ENCODE measurements at regions not wholly inside any gene's neighbourhood (a gene's known extent, or its start where the extent isn't known, plus 50 kb on each side); places are given as distances from the start of the nearest gene placed in this dataset.
A peak's percentile ranks its signal among the peaks of the same experiment; 100 is the strongest.
"Not testable (repeated sequence)": the region's sequence is repeated elsewhere in the genome, so short reads cannot be mapped to it uniquely, and the experiment has no call there.

GRCh38 chr6:81869749-81870508, 117.4 kb upstream of the TENT5A start:
- BruUV-seq (replicated peaks); H3K9me1 ChIP-seq (replicated peaks; ENCODE audit: control insufficient read depth, extremely low read depth, insufficient read depth, low read length); H3K27ac ChIP-seq (ENCODE audit: insufficient read depth, low read depth, low read length); H3K27me3 ChIP-seq (ENCODE audit: control insufficient read depth in 2 of 2, insufficient read depth in 2 of 2, low read length in 2 of 2); H2AFZ ChIP-seq (ENCODE audit: low read depth, low read length); CTCF ChIA-PET; H3K36me3 ChIP-seq (ENCODE audit: control insufficient read depth in 2 of 2, extremely low read depth in 1 of 2, insufficient read depth in 2 of 2, low read length in 2 of 2); FAIRE-seq; H3K79me2 ChIP-seq (ENCODE audit: control insufficient read depth, insufficient read depth, low read length); dilution Hi-C loops (cut with MboI; ENCODE audit: extremely low pct_ligation_motif_present, low sequenced_read_pairs); H3K9me3 ChIP-seq (replicated peaks; ENCODE audit: control insufficient read depth, insufficient read depth, low read length); H3K4me3 ChIP-seq (replicated peaks in 1 of 3; ENCODE audit: insufficient read depth in 1 of 3, low read depth in 1 of 3, low read length in 3 of 3); POLR2A ChIA-PET; H3K4me2 ChIP-seq (ENCODE audit: insufficient read depth, low read length); H4K20me1 ChIP-seq (replicated peaks; ENCODE audit: control insufficient read depth, extremely low read depth, insufficient read depth, low read length); H3K9ac ChIP-seq (replicated peaks; ENCODE audit: extremely low read depth, insufficient read depth, low read length); DNase-seq (ENCODE audit: low read depth, low spot score): not testable (repeated sequence)
- intact Hi-C loops (cut with micrococcal nuclease), result loop anchor here (10.0 kb wide), 1 partner anchor 1415 kb away; no protein-coding TSS in a partner anchor
- H3K4me1 ChIP-seq (ENCODE audit: control insufficient read depth, extremely low read depth, insufficient read depth, low read length), result peaks cover 16% of the 10 kb centered on the region

- Histone ChIP-seq H3K4me1 (ENCODE audit: control insufficient read depth, extremely low read depth, insufficient read depth, low read length) (peaks cover 27% of the 10 kb centered on the region), H3K4me3 (replicated peaks in 1 of 3; ENCODE audit: insufficient read depth in 1 of 3, low read depth in 1 of 3, low read length in 3 of 3) (no peak overlapping the region), H3K27ac (ENCODE audit: insufficient read depth, low read depth, low read length) (peak overlapping the region; percentile 59), H3K79me2 (ENCODE audit: control insufficient read depth, insufficient read depth, low read length) (no peaks in the 10 kb centered on the region), H3K9me1 (replicated peaks; ENCODE audit: control insufficient read depth, extremely low read depth, insufficient read depth, low read length) (no peaks in the 10 kb centered on the region), H3K36me3 (ENCODE audit: control insufficient read depth in 2 of 2, extremely low read depth in 1 of 2, insufficient read depth in 2 of 2, low read length in 2 of 2) (no peaks in the 10 kb centered on the region), H4K20me1 (replicated peaks; ENCODE audit: control insufficient read depth, extremely low read depth, insufficient read depth, low read length) (no peaks in the 10 kb centered on the region), H2AFZ (ENCODE audit: low read depth, low read length) (peak overlapping the region; percentile 25), H3K9ac (replicated peaks; ENCODE audit: extremely low read depth, insufficient read depth, low read length) (no peak overlapping the region), H3K27me3 (ENCODE audit: control insufficient read depth in 2 of 2, insufficient read depth in 2 of 2, low read length in 2 of 2) (no peaks in the 10 kb centered on the region), H3K9me3 (replicated peaks; ENCODE audit: control insufficient read depth, insufficient read depth, low read length) (no peaks in the 10 kb centered on the region), H3K4me2 (ENCODE audit: insufficient read depth, low read length) (peak overlapping the region; percentile 32)
- ChIA-PET CTCF (interaction anchor here (0.8 to 1.8 kb wide), 3 partner anchors 51 to 131 kb away, joined by 3 to 5 read pairs (median 5); no protein-coding TSS in a partner anchor), POLR2A (no interaction called here)
- TF ChIP-seq FOS (IDR thresholded peaks at IDR 0.05; ENCODE audit: borderline replicate concordance, insufficient read depth, low read length) (peak; percentile 91), MYC (IDR thresholded peaks at IDR 0.05; ENCODE audit: low read depth, low read length) (no peak), GATA2 (IDR thresholded peaks at IDR 0.05; ENCODE audit: insufficient read depth, insufficient read length, low read depth, low read length) (peak; percentile 23), CTCF (IDR thresholded peaks at IDR 0.05; ENCODE audit: extremely low read depth in 1 of 2, insufficient read depth in 1 of 2, low read depth in 1 of 2, low read length in 2 of 2) (no peak), POLR2AphosphoS5 (IDR thresholded peaks at IDR 0.05; ENCODE audit: insufficient read depth, low read depth, low read length) (peak; percentile 26), JUN (IDR thresholded peaks at IDR 0.05; ENCODE audit: borderline replicate concordance, insufficient read depth, insufficient read length, low read depth) (peak; percentile 82), POLR2A (IDR thresholded peaks at IDR 0.05; ENCODE audit: low read depth, low read length) (no peak)
- peak; percentile 81 for FAIRE-seq
- no TSS peak for BruUV-seq (replicated peaks)
- peak; percentile 88 for DNase-seq (ENCODE audit: low read depth, low spot score)
- intact Hi-C loops (cut with micrococcal nuclease), result loop anchor here (1.0 to 10.0 kb wide), 4 partner anchors 11 to 1411 kb away; no protein-coding TSS in a partner anchor
- dilution Hi-C loops (cut with MboI; ENCODE audit: extremely low pct_ligation_motif_present, low sequenced_read_pairs), result no loop called here
Observed at GRCh38 chr6:81865712-81866111, 113.2 kb upstream of the TENT5A start.

Measured in endothelial cell of umbilical vein (primary cell).